Prostate gland (tissue), 2 donors: ENCODE measurements at regions not wholly inside any gene's neighbourhood (a gene's known extent, or its start where the extent isn't known, plus 50 kb on each side); places are given as distances from the start of the nearest gene placed in this dataset.

Experiments
- DNase-seq: peaks from one replicate; pipeline ENCODE4 v3.0.0-alpha.2; 2019; ENCODE audit warnings: low spot score
- H3K27ac ChIP-seq, 2 donors: fragments of 200-600 bp; sonication (generic); 2 replicates each; pipeline ENCODE4 v1.5.1; 2017 to 2019
- H3K27me3 ChIP-seq: fragments of 200-600 bp; sonication (generic); replicated peaks from 2 replicates; pipeline ENCODE4 v1.5.1; 2019; ENCODE audit not compliant: insufficient read depth
- H3K36me3 ChIP-seq, 2 donors: fragments of 200-600 bp; sonication (generic); 1 replicate in 1 of 2; 2 replicates in 1 of 2; pipeline versions ENCODE4 v1.5.1 to v1.8.1; 2017 to 2019
- H3K4me1 ChIP-seq: fragments of 200-600 bp; sonication (generic); replicated peaks from 2 replicates; pipeline ENCODE4 v1.5.1; 2019
- H3K4me3 ChIP-seq, 2 donors: fragments of 200-600 bp; sonication (generic); 2 replicates each; pipeline ENCODE4 v1.5.1; 2017 to 2019
- H3K9me3 ChIP-seq: fragments of 200-600 bp; sonication (generic); 2 replicates; pipeline ENCODE4 v1.5.1; 2017
- POLR2A ChIP-seq: fragments of 450-650 bp; IDR thresholded peaks from one replicate; pipeline ENCODE4 v1.6.1; 2016; ENCODE audit warnings: antibody characterized with exemption, mild to moderate bottlenecking
- POLR2AphosphoS5 ChIP-seq: sonication (generic); formaldehyde crosslinking; IDR thresholded peaks from one replicate; pipeline ENCODE4 v1.6.1; 2017; ENCODE audit warnings: antibody characterized with exemption
- WGBS: methylation state at CpG from one replicate; pipeline ENCODE4 v1.1.5; 2018; 5-methylcytosine and 5-hydroxymethylcytosine counted together
- intact Hi-C: fragments of 100-400 bp; cut with DNase I; formaldehyde crosslinking; loops from one replicate; pipeline ENCODE4 v1.14.2; 2022
- TF ChIP-seq, protein P1 (sequence below), 4 experiments: fragments of 200-600 bp in 2 of 4; fragments of 450-650 bp in 2 of 4; sonication (generic) in 2 of 4; IDR thresholded peaks; 1 replicate in 3 of 4; 2 replicates in 1 of 4; pipeline ENCODE4 v1.5.1; 2016 to 2019; ENCODE audit warnings: antibody characterized with exemption in 4 of 4, mild to moderate bottlenecking in 2 of 4, moderate library complexity in 2 of 4

DNA sequence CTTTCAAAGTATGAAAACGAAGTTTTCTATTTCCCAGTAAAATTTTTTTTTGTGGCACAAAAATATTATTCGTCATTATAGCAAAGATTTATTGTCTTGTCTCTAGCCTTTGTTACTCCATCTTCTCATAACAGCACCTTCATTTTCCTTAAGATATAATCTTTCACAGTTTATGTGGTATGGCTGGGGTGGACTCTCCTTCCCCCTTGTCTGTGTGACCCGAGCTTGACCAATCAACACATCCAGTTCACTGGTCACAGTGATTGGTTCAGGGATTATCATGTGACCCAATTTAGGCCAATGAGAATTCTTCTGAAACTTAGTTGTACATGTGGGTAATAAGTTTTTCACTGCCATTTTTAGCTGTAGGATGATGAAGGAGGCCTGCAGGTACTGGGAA, 71.2 kb upstream of the DCBLD2 start:
- no peaks in the 10 kb centered on the region for H3K36me3 ChIP-seq
- intact Hi-C loops = no loop called here

DNA sequence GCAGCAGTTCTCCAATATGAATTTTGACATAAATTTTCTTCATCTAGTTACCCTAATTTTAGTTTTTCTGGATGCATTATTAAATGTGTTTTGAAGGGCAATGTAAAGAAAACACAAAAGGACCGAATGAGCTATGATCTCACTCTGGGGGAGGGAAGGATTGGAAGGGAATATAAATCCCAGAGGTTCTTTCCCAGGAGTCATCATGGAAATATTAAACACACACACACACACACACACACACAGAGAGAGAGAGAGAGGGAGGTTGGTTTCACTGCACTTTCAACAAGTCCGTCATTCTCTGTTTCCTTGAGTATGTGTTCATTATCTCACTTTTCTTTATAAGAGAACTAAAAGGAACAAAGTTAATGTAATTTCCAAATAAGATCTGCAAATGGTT, 70.7 kb upstream of the DCBLD2 start:
- H3K4me3 ChIP-seq = no peak overlapping the region
- intact Hi-C loops = no loop called here
- 68% methylated on average over 2 of the region's 2 CpGs for WGBS
- H3K27ac ChIP-seq = no peak overlapping the region
- no peak for DNase-seq
- H3K36me3 ChIP-seq = no peaks in the 10 kb centered on the region
- no peaks in the 10 kb centered on the region for H3K9me3 ChIP-seq
- H3K27me3 ChIP-seq = no peaks in the 10 kb centered on the region
- no peak for TF ChIP-seq POLR2AphosphoS5
- TF ChIP-seq, protein P1, sequence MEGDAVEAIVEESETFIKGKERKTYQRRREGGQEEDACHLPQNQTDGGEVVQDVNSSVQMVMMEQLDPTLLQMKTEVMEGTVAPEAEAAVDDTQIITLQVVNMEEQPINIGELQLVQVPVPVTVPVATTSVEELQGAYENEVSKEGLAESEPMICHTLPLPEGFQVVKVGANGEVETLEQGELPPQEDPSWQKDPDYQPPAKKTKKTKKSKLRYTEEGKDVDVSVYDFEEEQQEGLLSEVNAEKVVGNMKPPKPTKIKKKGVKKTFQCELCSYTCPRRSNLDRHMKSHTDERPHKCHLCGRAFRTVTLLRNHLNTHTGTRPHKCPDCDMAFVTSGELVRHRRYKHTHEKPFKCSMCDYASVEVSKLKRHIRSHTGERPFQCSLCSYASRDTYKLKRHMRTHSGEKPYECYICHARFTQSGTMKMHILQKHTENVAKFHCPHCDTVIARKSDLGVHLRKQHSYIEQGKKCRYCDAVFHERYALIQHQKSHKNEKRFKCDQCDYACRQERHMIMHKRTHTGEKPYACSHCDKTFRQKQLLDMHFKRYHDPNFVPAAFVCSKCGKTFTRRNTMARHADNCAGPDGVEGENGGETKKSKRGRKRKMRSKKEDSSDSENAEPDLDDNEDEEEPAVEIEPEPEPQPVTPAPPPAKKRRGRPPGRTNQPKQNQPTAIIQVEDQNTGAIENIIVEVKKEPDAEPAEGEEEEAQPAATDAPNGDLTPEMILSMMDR (IDR thresholded peaks at IDR 0.05) = no peak
- TF ChIP-seq POLR2A = no peak
- H3K4me1 ChIP-seq = no peaks in the 10 kb centered on the region

More for the DNA sequence above, 71.2 kb upstream of the DCBLD2 start:
- TF ChIP-seq, protein P1 (IDR thresholded peaks at IDR 0.05) = no peak
- TF ChIP-seq POLR2A = no peak
- no peaks in the 10 kb centered on the region for H3K4me1 ChIP-seq
- 77% methylated on average over 3 of the region's 3 CpGs for whole genome bisulfite sequencing
- H3K9me3 ChIP-seq = no peaks in the 10 kb centered on the region
- no peak overlapping the region for H3K27ac ChIP-seq
- H3K4me3 ChIP-seq = no peak overlapping the region
- no peaks in the 10 kb centered on the region for H3K27me3 ChIP-seq
- DNase-seq = no peak

DNA sequence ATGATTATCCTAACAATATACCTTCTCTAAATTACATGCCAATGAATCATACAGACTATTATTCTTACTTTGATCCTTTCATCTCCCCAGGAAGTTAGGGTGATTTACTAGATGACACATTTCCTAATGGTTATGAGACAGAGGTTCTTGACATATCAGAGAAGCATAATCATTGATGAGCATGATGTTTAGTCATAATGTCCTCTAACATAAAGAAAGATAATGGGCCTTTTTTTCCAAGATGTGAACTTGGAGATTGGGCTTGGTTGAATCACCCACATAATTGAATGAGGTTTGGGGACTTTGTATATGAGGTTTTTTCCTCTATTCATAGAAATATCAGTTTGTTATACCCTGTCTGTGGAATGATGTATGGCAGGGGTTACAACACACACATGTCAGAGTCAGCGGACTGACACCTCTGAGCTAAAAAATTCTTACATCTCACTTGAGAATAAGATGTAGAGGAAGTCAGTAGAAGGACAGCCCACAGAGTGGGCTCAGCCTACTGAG, 69.7 kb upstream of the DCBLD2 start:
- Histone ChIP-seq H3K36me3 (no peaks in the 10 kb centered on the region), H3K9me3 (no peaks in the 10 kb centered on the region), H3K4me1 (no peaks in the 10 kb centered on the region), H3K27ac (no peak overlapping the region), H3K27me3 (no peaks in the 10 kb centered on the region), H3K4me3 (no peak overlapping the region)
- intact Hi-C loops = no loop called here
- TF ChIP-seq POLR2AphosphoS5 (no peak), POLR2A (no peak)
- TF ChIP-seq, protein P1 (IDR thresholded peaks at IDR 0.05) = no peak
- 92% methylated on average over 1 of the region's 1 CpG for WGBS
- no peak for DNase-seq

DNA sequence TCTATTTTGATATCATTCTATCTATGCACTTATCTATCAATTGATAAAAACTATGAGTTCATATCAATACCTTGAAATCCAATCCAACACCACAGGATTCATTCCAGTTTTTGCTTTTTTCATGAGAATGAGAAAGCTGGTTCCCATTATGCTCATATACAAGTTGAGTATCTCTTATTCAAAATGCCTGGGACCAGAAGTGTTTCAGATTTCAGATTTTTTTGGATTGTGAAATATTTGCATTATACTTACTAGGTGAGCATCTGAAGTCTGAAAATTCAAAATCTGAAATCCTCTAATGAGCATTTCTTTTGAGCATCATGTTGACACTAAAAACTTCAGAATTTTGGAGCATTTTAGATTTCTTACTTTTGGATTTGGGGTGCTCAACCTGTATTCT, 67.8 kb upstream of the DCBLD2 start:
- Histone ChIP-seq H3K27me3 (no peaks in the 10 kb centered on the region), H3K9me3 (no peaks in the 10 kb centered on the region), H3K36me3 (no peaks in the 10 kb centered on the region), H3K27ac (no peak overlapping the region), H3K4me3 (no peak overlapping the region), H3K4me1 (no peaks in the 10 kb centered on the region)
- intact Hi-C loops = no loop called here
- no peak for TF ChIP-seq POLR2AphosphoS5
- TF ChIP-seq, protein P1 (IDR thresholded peaks at IDR 0.05) = no peak
- no peak for TF ChIP-seq POLR2A
- DNase-seq = no peak

DNA sequence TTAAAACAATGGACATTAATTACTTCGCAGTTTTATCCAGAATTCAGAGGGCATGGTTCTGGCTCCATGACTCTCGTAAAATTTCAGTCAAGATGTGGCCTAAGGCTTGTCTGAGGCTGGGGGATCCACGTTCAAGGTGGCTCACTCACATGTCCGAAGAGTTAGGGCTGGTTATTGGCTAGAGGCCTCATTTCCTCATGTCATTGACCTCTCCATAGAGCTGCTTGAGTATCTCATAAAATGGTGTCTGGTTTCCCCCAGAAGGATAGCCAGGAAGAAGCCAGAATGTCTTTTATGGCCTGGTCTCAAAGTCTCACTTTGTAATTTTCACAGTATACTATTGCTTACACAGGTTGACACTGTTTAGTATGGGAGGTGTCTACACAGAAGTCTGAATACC, 67.3 kb upstream of the DCBLD2 start:
- TF ChIP-seq POLR2AphosphoS5 (no peak), POLR2A (no peak)
- TF ChIP-seq, protein P1 (IDR thresholded peaks at IDR 0.05) = no peak
- 61% methylated on average over 4 of the region's 4 CpGs for WGBS
- Histone ChIP-seq H3K4me3 (no peak overlapping the region), H3K9me3 (no peaks in the 10 kb centered on the region), H3K27me3 (no peaks in the 10 kb centered on the region), H3K4me1 (no peaks in the 10 kb centered on the region), H3K36me3 (no peaks in the 10 kb centered on the region), H3K27ac (no peak overlapping the region)
- DNase-seq = no peak
- intact Hi-C loops = no loop called here
